ENCODE measurements at regions not wholly inside any gene's neighbourhood (a gene's known extent, or its start where the extent isn't known, plus 50 kb on each side); places are given as distances from the start of the nearest gene placed in this dataset.

DNA sequence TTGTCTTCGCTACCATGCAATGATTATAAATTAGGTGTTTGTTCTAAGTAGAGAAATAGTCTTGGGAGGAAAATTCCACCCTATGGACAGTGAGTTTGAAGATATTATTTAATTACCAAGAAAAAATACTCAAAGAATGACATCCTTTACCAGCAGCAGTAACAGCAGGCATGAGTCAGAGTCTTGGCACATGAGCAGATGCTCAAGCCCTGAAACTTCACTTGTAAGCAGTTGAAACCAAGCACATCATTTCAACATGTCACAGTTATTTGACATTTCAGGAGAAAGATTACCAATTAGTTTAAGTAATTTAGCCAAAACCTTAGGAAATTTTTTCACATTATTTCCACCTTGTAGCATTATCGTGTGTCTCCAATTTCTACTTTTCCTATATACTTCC is 99.2 kb downstream of the C12orf50 start:
- no peak overlapping the region for H3K4me3 ChIP-seq (ENCODE audit: low read depth, low read length)

- H3K4me3 ChIP-seq (ENCODE audit: low read depth, low read length): no peak overlapping the region
Observed at GRCh38 chr12:87929346-87929745, 99.9 kb downstream of the C12orf50 start.

DNA sequence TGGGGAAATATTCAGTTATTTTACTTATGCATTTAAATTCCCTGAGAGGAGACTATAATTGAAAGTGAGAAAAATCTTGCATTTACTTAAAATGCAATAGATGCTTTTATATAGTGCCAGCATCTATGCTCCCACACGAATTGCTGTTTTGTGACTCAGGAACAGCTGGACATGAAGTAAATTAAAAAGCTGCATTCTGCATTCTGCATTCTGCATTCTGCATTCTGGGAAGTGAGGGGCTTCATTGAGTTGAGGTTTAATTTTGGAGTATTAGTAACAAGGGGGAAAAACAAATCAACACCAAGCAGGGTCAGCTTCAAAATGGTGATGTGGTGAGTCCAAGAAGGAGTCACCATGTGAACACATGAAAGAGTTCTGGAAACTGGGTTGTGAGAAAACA is 101.2 kb downstream of the C12orf50 start:
- H3K4me3 ChIP-seq (ENCODE audit: low read depth, low read length): no peak overlapping the region

DNA sequence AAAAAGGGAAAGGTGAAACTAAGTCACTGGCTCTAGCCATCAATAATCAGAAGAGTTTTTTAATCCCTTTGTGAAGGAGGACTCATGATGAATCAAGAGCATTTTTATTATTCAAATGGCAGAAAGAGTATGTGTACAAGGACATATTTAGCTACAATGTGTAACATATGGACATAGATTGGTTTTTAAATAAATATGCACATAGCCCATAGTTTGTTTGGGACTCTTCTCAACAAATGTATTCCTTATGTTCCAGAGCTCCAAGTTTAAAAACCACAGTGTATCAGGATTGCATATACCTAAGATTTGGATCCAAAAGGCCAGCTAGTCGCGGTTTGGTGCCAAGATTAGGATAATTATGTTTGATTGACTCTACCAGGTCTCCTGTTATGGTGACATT is 104.2 kb downstream of the C12orf50 start:
- H3K4me3 ChIP-seq (ENCODE audit: low read depth, low read length): no peak overlapping the region

DNA sequence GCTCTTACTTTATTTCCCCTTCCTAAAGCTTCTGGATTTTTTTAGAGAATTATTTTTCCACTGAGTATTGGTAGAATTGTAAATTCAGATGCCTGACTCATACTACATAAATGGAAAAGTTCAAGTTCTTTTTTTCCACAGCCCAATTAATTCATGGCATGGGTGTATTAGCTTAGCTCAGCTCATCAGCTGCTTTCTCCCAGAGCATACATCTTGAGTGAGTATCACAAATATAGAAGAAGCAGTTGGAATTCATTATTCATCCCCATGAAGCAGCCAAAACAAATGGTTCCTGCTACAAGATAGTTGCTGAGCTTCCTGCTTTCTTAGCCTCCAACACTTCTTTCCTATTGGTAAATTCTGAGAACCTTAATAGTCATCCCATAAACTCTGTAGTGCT is 105.1 kb downstream of the C12orf50 start:
- H3K4me3 ChIP-seq (ENCODE audit: low read depth, low read length): no peak overlapping the region

- no peak overlapping the region for H3K4me3 ChIP-seq (ENCODE audit: low read depth, low read length)
Observed at GRCh38 chr12:87923361-87923760, 105.8 kb downstream of the C12orf50 start.

DNA sequence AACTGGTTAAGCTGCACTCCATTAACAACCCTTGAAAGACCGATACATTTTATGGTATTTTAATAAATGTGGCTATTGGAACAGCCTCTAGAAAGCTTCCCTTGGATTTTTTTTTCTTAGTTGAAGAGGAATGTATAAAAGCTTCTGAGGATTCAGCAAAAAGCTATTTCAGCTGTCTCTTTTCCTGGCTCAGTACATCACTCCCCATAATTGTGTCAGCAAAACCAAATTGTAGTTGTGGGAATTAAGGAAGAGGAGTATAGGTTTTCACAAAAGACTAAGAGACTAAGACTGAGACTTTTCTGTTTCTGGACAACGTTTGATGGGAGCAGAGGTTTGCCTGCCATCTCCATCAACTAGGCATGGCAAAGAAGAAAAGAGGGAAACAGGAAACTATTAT is 106.5 kb downstream of the C12orf50 start:
- no peak overlapping the region for H3K4me3 ChIP-seq (ENCODE audit: low read depth, low read length)

- H3K4me3 ChIP-seq (ENCODE audit: low read depth, low read length): no peak overlapping the region
Observed at GRCh38 chr12:87921621-87922020, 107.6 kb downstream of the C12orf50 start.

GRCh38 chr12:87920139-87920538 is 109.1 kb downstream of the C12orf50 start:
- H3K4me3 ChIP-seq (ENCODE audit: low read depth, low read length): no peak overlapping the region

DNA sequence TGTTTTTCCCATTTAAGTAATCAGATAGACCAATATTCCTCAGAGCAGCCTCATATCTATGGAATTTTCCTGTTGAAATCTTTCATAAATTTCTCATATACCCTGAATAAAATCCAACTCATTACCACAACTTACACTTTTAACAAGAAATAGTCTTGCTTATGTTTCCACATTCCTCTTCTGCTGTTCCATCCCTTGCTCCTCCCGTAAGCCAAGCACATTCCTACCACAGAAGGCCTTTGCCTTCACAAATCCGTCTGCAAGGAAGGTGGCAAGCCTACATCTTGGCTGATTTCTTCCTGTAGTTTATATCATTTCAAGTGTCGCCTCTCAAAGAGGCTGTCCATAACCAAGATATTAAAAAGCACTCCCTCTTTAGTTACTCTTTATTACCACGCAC is 127.7 kb downstream of the C12orf50 start:
- no peak overlapping the region for H3K4me3 ChIP-seq (ENCODE audit: low read depth, low read length)

GRCh38 chr12:87897662-87898061 is 131.5 kb downstream of the C12orf50 start:
- no peak overlapping the region for H3K4me3 ChIP-seq (ENCODE audit: low read depth, low read length)

DNA sequence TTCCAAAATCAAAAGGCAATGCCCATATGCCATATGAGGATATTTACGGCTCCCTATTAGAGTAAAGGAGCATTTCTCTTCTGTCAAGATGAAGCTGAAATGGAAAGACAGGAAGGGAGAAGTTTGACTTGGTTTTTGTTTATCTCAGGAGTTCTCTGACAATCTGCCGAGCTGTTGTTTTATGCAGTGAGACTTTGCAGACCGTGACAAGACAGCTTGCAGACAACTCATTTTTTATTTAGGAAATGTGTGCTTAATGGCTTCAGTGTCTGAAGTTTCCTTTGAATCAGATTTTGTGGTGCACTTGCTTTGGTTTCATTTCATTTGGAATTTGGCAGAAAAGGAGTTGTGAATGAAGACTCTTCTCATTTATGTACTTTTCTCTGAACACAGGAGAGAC is 145.4 kb downstream of the C12orf50 start:
- no peak overlapping the region for H3K4me3 ChIP-seq (ENCODE audit: low read depth, low read length)

DNA sequence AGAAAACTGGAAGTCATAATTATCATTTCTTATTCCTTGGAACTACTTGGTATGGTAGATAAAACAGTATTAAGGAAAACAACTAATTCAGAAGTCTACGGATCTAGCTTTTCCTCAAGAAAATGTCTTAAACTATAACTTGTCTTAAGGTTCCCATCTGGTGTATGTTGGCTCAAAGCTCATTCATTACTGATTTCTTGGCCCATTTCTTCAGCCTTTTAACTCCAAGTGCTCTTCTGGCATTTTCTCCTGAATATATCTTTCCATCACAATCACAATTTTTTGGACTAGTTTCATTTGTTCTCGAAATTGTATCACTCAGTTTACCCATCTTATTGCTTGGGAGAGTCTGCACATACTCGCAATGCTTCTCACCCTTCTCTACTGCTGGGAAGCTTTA is 150.1 kb downstream of the C12orf50 start:
- no peak overlapping the region for H3K4me3 ChIP-seq (ENCODE audit: low read depth, low read length)

DNA sequence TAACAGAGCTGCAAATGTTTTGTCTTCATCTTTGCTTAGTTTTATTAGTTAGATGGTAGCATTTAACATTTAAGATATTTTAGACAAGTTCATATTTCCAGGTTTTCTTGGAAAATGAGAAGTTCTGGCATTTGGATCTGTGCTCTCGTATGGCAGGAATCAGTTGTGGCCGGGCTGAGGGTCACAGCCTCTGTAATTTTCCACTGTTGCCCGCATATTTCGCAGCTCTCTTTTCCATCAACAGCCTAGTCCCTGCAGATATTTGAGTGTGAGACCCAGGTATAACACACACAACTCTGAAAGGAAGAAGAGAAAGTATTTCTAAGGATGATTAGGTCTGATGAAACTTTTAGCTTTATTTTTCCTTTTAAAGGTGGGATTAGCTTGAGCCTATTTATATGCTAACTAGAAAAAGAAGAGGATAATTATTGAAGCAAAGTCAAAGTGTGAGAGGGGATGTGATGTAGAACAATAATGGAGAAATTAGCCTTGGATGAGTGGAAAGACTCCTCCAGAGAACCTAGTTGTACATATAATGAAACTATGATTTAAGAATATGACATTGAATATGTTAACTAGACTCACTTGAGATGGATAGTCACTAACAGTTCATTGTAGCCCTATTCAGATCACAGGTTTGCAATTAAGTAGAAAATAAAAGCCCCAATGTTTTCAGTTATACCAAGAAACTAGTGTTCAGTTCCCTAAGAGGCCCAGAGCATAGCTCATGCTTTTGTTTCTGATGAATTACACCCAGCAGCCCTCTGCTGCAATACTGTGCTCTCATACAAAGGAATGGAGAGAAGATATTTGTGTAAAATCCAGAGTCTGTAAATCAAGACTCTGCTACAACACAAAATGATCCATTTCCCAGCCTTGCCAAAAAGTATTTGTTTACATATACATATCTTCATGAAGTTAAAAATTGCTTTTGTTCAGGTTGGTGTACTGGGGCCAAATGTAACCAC is 158.4 kb downstream of the C12orf50 start:
- H3K4me3 ChIP-seq (ENCODE audit: low read depth, low read length): no peak overlapping the region

- no peak overlapping the region for H3K4me3 ChIP-seq (ENCODE audit: low read depth, low read length)
Observed at GRCh38 chr12:87870061-87870460, 159.1 kb downstream of the C12orf50 start.

DNA sequence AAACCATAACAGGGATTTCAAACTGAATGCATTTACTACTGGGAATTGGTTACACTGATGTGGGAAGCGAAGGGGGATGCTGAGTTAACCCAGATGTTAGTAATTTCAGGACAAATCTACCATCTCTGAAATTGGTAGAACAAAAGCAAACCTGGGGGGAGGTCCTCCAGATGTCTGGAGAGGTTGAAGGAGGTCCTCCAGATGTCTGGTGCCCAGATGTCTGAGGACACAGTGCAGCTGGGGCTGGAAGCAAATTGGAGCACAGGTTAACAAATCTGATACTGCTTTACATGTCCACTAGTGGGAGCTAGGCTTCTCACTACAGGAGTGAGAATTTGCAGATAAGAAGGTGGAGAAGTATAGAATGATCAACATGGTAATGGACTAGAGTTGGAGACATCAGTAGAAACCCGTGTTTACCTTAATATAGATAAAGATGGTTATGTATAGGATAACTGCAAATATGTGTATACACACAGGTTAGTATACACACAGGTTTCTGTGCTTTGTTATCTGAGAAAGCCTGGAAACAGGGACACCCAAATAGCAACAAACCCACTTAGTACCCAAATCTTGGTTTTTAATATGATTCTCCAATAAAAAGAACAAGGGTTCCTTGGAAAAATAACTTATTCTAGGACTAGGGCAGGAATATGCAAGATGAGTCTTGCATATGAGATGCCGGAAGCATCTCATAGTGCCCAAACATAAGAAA is 162.5 kb downstream of the C12orf50 start:
- H3K4me3 ChIP-seq (ENCODE audit: low read depth, low read length): no peak overlapping the region

- H3K4me3 ChIP-seq (ENCODE audit: low read depth, low read length): no peak overlapping the region
Observed at GRCh38 chr12:87861791-87862190, 167.4 kb downstream of the C12orf50 start.

DNA sequence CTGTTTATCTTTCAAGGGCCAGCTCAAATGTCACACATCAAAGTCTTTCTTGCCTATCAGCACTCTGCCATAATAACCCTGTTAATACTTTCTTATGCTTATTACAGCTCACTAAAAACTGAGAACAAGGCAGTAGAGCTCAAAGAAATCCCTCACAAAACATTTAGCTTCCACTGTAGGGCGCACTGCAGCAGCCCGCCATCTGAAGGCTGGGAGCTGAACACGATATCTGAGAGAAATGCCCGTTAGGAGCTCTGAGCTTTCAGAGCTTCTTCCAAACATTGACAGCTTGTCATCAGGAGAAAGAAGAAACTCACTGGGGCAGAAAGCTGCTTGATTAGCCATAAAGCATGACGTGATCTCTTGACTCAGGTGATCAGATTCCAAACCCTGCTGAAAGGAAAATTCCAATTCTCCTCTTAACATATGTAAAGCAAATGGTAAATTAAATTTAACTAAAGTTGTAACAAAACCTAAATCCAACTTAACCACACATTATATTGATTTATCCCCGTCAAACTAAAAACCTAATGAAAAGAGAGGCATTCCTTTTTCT is 175.7 kb downstream of the C12orf50 start:
- H3K4me3 ChIP-seq (ENCODE audit: low read depth, low read length): no peak overlapping the region

DNA sequence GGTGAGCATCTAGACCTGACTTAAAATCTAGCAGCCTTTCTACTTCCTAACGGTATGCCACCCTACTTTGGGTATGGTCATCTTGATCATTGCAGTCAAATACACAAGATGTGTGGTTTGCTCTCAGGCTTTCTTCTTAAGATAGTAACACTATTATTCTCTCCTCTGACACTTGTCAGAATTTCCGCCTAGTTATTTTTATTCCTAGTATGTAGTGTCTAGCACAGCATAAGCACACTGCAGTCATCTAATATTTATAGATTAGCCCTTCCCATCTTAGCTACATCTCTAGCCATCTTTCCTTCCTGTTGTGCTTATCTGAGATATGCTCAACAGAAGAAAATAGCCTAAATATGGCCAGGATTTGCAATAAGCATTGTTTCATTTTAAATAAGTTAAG is 180.1 kb downstream of the C12orf50 start:
- H3K4me3 ChIP-seq (ENCODE audit: low read depth, low read length): no peak overlapping the region

DNA sequence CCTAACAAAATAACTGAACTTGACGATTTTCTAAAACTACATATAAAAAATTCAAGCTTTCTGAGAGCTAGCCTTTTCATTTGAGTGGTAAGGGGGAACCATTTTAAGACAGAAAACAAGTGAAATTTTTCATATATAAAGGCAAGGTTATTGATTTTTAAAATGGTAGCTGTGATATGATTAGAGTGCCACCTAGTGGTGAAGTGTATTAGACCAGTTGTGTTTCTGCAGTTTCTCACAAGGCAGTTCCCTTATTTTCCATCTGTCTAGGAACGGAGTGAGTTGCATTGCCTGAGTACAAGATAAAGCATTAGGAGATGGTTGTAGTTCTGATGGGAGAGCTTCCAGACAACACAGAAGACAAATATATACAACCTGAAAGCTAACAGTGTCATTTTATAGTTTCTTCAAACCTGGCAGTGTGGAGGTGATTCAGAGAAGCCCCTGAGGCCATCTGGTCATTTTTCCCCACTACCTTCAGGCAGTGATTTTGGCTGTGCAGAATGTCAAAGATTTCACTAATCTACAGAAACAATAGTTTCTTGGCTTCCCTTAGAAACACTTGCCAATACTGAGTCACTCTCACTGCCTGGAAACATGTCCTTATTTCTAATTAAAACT is 180.8 kb downstream of the C12orf50 start:
- H3K4me3 ChIP-seq (ENCODE audit: low read depth, low read length): no peak overlapping the region

DNA sequence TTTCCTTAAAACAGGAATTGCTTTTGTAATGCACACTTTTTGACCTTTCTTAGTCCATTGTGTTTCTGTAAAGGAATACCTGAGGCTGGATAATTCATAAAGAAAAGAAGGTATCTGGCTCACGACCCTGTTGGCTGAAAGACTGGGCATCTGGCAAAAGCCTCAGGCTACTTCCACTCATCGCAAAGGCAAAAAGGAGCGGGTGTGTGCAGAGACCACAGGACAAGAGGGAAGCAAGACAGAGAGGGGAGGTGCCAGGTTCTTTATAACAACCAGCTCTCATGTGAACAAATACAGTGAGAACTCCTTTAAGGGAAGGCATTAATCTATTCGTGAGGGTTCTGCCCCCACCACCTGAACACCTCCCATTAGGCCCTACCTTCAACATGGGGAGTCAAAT is 182.1 kb downstream of the C12orf50 start:
- H3K4me3 ChIP-seq (ENCODE audit: low read depth, low read length): no peak overlapping the region

All from iPS-11a (cell line).